ENCODE measurements at regions not wholly inside any gene's neighbourhood (a gene's known extent, or its start where the extent isn't known, plus 50 kb on each side); places are given as distances from the start of the nearest gene placed in this dataset.

DNA sequence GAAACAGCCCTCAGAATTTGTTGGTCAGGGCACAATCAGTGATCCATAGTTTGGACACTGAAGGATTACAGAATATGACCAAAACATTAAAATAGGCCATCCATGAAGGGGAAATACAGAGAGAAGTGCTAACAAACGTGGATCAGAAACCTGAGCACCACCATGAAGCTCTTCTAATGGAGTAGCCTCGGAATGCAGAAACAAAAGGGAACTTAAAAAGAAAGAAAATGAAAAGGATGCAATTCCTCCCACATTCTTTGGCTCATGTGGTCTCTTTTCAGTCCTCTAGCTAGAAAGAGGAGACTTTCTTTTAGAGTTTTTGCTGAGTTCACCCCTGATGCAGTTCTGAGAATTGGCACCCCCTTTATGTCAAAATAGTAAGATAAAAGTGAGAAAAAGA is 989.8 kb upstream of the B3GALT2 start:
- no peaks in the 10 kb centered on the region for H3K4me1 ChIP-seq (ENCODE audit: insufficient read depth, low read length)
- no peak overlapping the region for H3K27ac ChIP-seq (ENCODE audit: low read depth, low read length)
- no peak overlapping the region for H2AFZ ChIP-seq (ENCODE audit: low read length)
- no peaks in the 10 kb centered on the region for H3K27me3 ChIP-seq (ENCODE audit: insufficient read depth, low read length)
- TF ChIP-seq, protein P1, sequence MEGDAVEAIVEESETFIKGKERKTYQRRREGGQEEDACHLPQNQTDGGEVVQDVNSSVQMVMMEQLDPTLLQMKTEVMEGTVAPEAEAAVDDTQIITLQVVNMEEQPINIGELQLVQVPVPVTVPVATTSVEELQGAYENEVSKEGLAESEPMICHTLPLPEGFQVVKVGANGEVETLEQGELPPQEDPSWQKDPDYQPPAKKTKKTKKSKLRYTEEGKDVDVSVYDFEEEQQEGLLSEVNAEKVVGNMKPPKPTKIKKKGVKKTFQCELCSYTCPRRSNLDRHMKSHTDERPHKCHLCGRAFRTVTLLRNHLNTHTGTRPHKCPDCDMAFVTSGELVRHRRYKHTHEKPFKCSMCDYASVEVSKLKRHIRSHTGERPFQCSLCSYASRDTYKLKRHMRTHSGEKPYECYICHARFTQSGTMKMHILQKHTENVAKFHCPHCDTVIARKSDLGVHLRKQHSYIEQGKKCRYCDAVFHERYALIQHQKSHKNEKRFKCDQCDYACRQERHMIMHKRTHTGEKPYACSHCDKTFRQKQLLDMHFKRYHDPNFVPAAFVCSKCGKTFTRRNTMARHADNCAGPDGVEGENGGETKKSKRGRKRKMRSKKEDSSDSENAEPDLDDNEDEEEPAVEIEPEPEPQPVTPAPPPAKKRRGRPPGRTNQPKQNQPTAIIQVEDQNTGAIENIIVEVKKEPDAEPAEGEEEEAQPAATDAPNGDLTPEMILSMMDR (IDR thresholded peaks at IDR 0.05; ENCODE audit: extremely low read depth, low read depth, low read length) = no peak
- H3K9me3 ChIP-seq (ENCODE audit: low read depth, low read length) = no peaks in the 10 kb centered on the region
- H4K20me1 ChIP-seq (ENCODE audit: insufficient read depth, low read length) = no peaks in the 10 kb centered on the region
- no peaks in the 10 kb centered on the region for H3K79me2 ChIP-seq (ENCODE audit: insufficient read depth, low read length)
- no peak overlapping the region for H3K4me3 ChIP-seq (ENCODE audit: insufficient read depth, low read length)
- no peak for DNase-seq (ENCODE audit: insufficient read length, low spot score, missing footprints)
- H3K36me3 ChIP-seq (ENCODE audit: insufficient read depth, low read length) = no peaks in the 10 kb centered on the region
- H3K4me2 ChIP-seq (ENCODE audit: insufficient read depth, low read length) = no peak overlapping the region

DNA sequence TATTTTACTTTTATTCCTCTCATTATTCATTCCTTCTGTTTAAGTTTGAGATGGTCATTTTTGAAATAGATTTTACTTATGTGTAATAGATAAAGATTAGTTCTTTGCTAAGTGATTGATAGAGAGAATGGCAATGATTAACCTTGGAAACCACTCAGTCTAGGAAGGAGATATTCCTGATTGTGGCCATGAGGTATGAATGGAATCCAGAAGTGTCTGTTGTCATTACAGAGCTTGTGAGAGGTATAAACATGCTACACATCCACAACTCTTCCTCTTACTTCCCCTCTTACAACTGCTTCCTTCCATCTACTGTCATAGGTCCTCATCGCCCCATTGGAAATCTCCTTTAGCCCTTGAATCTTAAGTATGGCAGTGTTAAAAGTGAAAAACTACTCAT is 988.8 kb upstream of the B3GALT2 start:
- H2AFZ ChIP-seq (ENCODE audit: low read length) = no peak overlapping the region
- H3K27me3 ChIP-seq (ENCODE audit: insufficient read depth, low read length) = no peaks in the 10 kb centered on the region
- H4K20me1 ChIP-seq (ENCODE audit: insufficient read depth, low read length) = no peaks in the 10 kb centered on the region
- H3K36me3 ChIP-seq (ENCODE audit: insufficient read depth, low read length) = no peaks in the 10 kb centered on the region
- H3K27ac ChIP-seq (ENCODE audit: low read depth, low read length) = no peak overlapping the region
- no peak overlapping the region for H3K4me3 ChIP-seq (ENCODE audit: insufficient read depth, low read length)
- H3K9me3 ChIP-seq (ENCODE audit: low read depth, low read length) = no peaks in the 10 kb centered on the region
- H3K79me2 ChIP-seq (ENCODE audit: insufficient read depth, low read length) = no peaks in the 10 kb centered on the region
- no peak overlapping the region for H3K4me2 ChIP-seq (ENCODE audit: insufficient read depth, low read length)
- TF ChIP-seq, protein P1 (IDR thresholded peaks at IDR 0.05; ENCODE audit: extremely low read depth, low read depth, low read length) = no peak
- H3K4me1 ChIP-seq (ENCODE audit: insufficient read depth, low read length) = no peaks in the 10 kb centered on the region
- DNase-seq (ENCODE audit: insufficient read length, low spot score, missing footprints) = no peak

DNA sequence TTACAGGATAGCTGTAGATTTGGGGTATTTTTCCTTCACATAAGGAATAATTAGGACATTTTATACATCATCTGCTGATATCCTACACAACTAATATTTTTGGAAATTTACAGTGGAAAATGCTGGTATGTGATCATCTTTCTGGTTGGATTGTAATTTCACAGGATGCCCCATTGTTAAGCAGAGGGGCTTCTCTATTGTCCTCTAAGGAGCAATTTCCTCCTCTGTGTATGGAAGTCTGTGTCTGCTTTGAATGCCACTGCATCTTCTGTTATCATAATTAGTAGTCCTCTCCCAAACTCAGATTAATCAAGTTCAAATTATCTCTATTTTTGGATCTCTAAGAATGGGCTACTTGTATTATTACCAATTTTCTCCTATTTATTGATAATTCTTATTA is 988.1 kb upstream of the B3GALT2 start:
- no peak overlapping the region for H3K4me3 ChIP-seq (ENCODE audit: insufficient read depth, low read length)
- H4K20me1 ChIP-seq (ENCODE audit: insufficient read depth, low read length) = no peaks in the 10 kb centered on the region
- TF ChIP-seq, protein P1 (IDR thresholded peaks at IDR 0.05; ENCODE audit: extremely low read depth, low read depth, low read length) = no peak
- H3K79me2 ChIP-seq (ENCODE audit: insufficient read depth, low read length) = no peaks in the 10 kb centered on the region
- no peak overlapping the region for H2AFZ ChIP-seq (ENCODE audit: low read length)
- no peak for DNase-seq (ENCODE audit: insufficient read length, low spot score, missing footprints)
- H3K36me3 ChIP-seq (ENCODE audit: insufficient read depth, low read length) = no peaks in the 10 kb centered on the region
- peaks cover under 1% of the 10 kb centered on the region for H3K9me3 ChIP-seq (ENCODE audit: low read depth, low read length)
- H3K4me2 ChIP-seq (ENCODE audit: insufficient read depth, low read length) = no peak overlapping the region
- no peaks in the 10 kb centered on the region for H3K4me1 ChIP-seq (ENCODE audit: insufficient read depth, low read length)
- H3K27me3 ChIP-seq (ENCODE audit: insufficient read depth, low read length) = no peaks in the 10 kb centered on the region
- H3K27ac ChIP-seq (ENCODE audit: low read depth, low read length) = no peak overlapping the region

DNA sequence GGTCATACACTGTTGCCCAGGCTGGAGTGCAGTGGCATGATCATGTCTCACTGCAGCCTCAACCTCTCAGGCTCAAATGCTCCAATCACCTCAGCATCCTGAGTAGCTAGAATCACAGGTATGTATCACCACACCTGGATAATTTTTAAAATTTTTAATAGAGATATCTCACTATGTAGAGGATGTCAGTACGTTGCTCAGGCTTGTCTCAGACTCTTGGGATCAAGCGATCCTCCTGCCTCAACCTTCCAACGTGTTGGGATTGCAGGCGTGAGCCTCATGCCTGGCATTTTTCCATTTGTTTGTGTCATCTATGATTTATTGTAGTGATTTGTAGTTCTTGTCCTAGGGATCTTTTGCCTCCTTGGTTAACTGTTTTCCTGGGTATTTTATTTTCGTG is 985.2 kb upstream of the B3GALT2 start:
- DNase-seq (ENCODE audit: insufficient read length, low spot score, missing footprints) = no peak
- no peaks in the 10 kb centered on the region for H3K27me3 ChIP-seq (ENCODE audit: insufficient read depth, low read length)
- no peak overlapping the region for H3K4me2 ChIP-seq (ENCODE audit: insufficient read depth, low read length)
- no peaks in the 10 kb centered on the region for H4K20me1 ChIP-seq (ENCODE audit: insufficient read depth, low read length)
- peaks cover 2% of the 10 kb centered on the region for H3K9me3 ChIP-seq (ENCODE audit: low read depth, low read length)
- TF ChIP-seq, protein P1 (IDR thresholded peaks at IDR 0.05; ENCODE audit: extremely low read depth, low read depth, low read length) = no peak
- H2AFZ ChIP-seq (ENCODE audit: low read length) = no peak overlapping the region
- no peak overlapping the region for H3K4me3 ChIP-seq (ENCODE audit: insufficient read depth, low read length)
- no peaks in the 10 kb centered on the region for H3K4me1 ChIP-seq (ENCODE audit: insufficient read depth, low read length)
- no peaks in the 10 kb centered on the region for H3K79me2 ChIP-seq (ENCODE audit: insufficient read depth, low read length)
- no peak overlapping the region for H3K27ac ChIP-seq (ENCODE audit: low read depth, low read length)
- no peaks in the 10 kb centered on the region for H3K36me3 ChIP-seq (ENCODE audit: insufficient read depth, low read length)

Data from osteoblast (primary cell).